GM19099 (cell line): ENCODE measurements at regions not wholly inside any gene's neighbourhood (a gene's known extent, or its start where the extent isn't known, plus 50 kb on each side); places are given as distances from the start of the nearest gene placed in this dataset.

Experiments
- POLR2A ChIP-seq: IDR thresholded peaks from 3 replicates; pipeline ENCODE4 v1.6.1; 2011; ENCODE audit warnings: low read depth; ENCODE audit not compliant: insufficient read length; ENCODE audit errors: extremely low read depth

- TF ChIP-seq POLR2A, result no peak
Measured at GRCh38 chr2:43052944-43053306, 173.5 kb downstream of the ZFP36L2 start.

- no peak for TF ChIP-seq POLR2A
Measured at GRCh38 chr2:43052204-43052943, 174.0 kb downstream of the ZFP36L2 start.

- no peak for TF ChIP-seq POLR2A
Measured at GRCh38 chr2:43051338-43051737, 175.1 kb downstream of the ZFP36L2 start.

- TF ChIP-seq POLR2A, result no peak
Measured at GRCh38 chr2:43050866-43051265, 175.5 kb downstream of the ZFP36L2 start.

GRCh38 chr2:43049836-43050801 is 176.3 kb downstream of the ZFP36L2 start:
- TF ChIP-seq POLR2A, result no peak

GRCh38 chr2:43047187-43047780 is 179.1 kb downstream of the ZFP36L2 start:
- no peak for TF ChIP-seq POLR2A

GRCh38 chr2:43045866-43046265 is 180.5 kb downstream of the ZFP36L2 start:
- no peak for TF ChIP-seq POLR2A

GRCh38 chr2:43044093-43044681 is 182.2 kb downstream of the ZFP36L2 start:
- no peak for TF ChIP-seq POLR2A

- no peak for TF ChIP-seq POLR2A
Measured at GRCh38 chr2:43043553-43043870, 182.9 kb downstream of the ZFP36L2 start.

GRCh38 chr2:43041661-43042360 is 184.6 kb downstream of the ZFP36L2 start:
- no peak for TF ChIP-seq POLR2A

- no peak for TF ChIP-seq POLR2A
Measured at GRCh38 chr2:43041173-43041591, 185.2 kb downstream of the ZFP36L2 start.

- no peak for TF ChIP-seq POLR2A
Measured at GRCh38 chr2:43040084-43040854, 186.1 kb downstream of the ZFP36L2 start.

- no peak for TF ChIP-seq POLR2A
Measured at GRCh38 chr2:43039376-43040080, 186.9 kb downstream of the ZFP36L2 start.
